Endodermal cell (in vitro differentiated cells): ENCODE measurements at regions not wholly inside any gene's neighbourhood (a gene's known extent, or its start where the extent isn't known, plus 50 kb on each side); places are given as distances from the start of the nearest gene placed in this dataset.

Experiments used
- DNase-seq: peaks from one replicate; pipeline ENCODE4 v3.0.0-alpha.2; 2017
- H3K27ac ChIP-seq: 2 replicates; pipeline ENCODE4 v1.5.1; 2013; ENCODE audit warnings: mild to moderate bottlenecking, low read depth, low read length, moderate library complexity
- H3K27me3 ChIP-seq: 2 replicates; pipeline ENCODE4 v1.6.1; 2013; ENCODE audit warnings: mild to moderate bottlenecking, low read length, moderate library complexity; ENCODE audit not compliant: insufficient read depth, control insufficient read depth, poor library complexity, severe bottlenecking
- H3K36me3 ChIP-seq: 2 replicates; pipeline ENCODE4 v1.7.0; 2013; ENCODE audit warnings: mild to moderate bottlenecking, low read length, moderate library complexity; ENCODE audit not compliant: control insufficient read depth, insufficient read depth
- H3K4me1 ChIP-seq: one replicate; pipeline ENCODE4 v1.7.0; 2013; ENCODE audit warnings: low read length; ENCODE audit not compliant: control insufficient read depth, insufficient read depth
- H3K4me3 ChIP-seq: 2 replicates; pipeline ENCODE4 v1.5.1; 2013; ENCODE audit warnings: mild to moderate bottlenecking, low read length, moderate library complexity
- H3K9ac ChIP-seq: 2 replicates; pipeline ENCODE4 v1.6.1; 2013; ENCODE audit warnings: mild to moderate bottlenecking, low read length, moderate library complexity; ENCODE audit not compliant: poor library complexity, severe bottlenecking; ENCODE audit errors: extremely low read depth
- H3K9me3 ChIP-seq: 2 replicates; pipeline ENCODE4 v1.6.1; 2013; ENCODE audit warnings: mild to moderate bottlenecking, low read length, moderate library complexity; ENCODE audit not compliant: control insufficient read depth
- H3K27ac Mint-ChIP-seq: 2 replicates; pipeline ENCODE4 v1.8.0; 2020; ENCODE audit warnings: mixed read lengths
- H3K27me3 Mint-ChIP-seq: 2 replicates; pipeline ENCODE4 v1.8.0; 2021; ENCODE audit warnings: mild to moderate bottlenecking, mixed read lengths; ENCODE audit not compliant: insufficient read depth
- H3K36me3 Mint-ChIP-seq: 2 replicates; pipeline ENCODE4 v1.8.0; 2020; ENCODE audit warnings: low read depth, mixed read lengths
- H3K4me1 Mint-ChIP-seq: 2 replicates; pipeline ENCODE4 v1.8.0; 2020; ENCODE audit warnings: mixed read lengths
- H3K4me3 Mint-ChIP-seq: 2 replicates; pipeline ENCODE4 v1.8.0; 2020; ENCODE audit warnings: mild to moderate bottlenecking, moderate library complexity, mixed read lengths
- H3K9me3 Mint-ChIP-seq: 2 replicates; pipeline ENCODE4 v1.8.0; 2020; ENCODE audit warnings: mild to moderate bottlenecking, mixed read lengths
- WGBS, 2 experiments: methylation state at CpG; one replicate each; pipeline versions ENCODE4 v1.1.5 to v1.1.7; 2013; ENCODE audit warnings: missing lambda C conversion rate in 2 of 2, mixed read lengths in 1 of 2; ENCODE audit not compliant: insufficient coverage in 1 of 2, insufficient read length in 1 of 2; 5-methylcytosine and 5-hydroxymethylcytosine counted together
- TF ChIP-seq, protein P1 (sequence below): fragments of 200-600 bp; sonication (generic); conservative IDR thresholded peaks from 2 replicates; pipeline ENCODE4 v1.5.0; 2021; ENCODE audit warnings: antibody characterized with exemption, mild to moderate bottlenecking

DNA sequence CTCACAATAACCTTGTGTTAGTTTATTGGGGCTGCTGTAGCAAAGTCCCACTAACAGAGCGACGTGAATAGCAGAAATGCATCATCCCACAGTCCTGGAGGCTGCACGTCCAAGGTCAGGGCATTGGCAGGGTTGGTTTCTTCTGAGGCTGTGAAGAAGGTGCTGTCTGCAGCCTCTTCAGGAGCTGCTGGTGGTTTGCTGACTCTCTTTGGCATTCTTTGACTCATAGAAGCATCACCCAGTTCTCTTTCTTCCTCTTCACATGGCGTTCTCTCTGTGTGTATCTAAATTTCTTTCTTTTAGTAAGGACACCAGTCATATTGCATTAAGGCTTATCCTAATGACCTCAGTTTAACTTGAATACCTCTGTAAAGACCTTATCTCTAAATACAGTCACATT lies 428.4 kb upstream of the KLF6 start:
- Histone ChIP-seq H3K4me3 (no peak overlapping the region), H3K27me3 (no peaks in the 10 kb centered on the region), H3K36me3 (no peaks in the 10 kb centered on the region), H3K9me3 (no peaks in the 10 kb centered on the region), H3K27ac (no peak overlapping the region), H3K4me1 (no peaks in the 10 kb centered on the region), H3K9ac (no peak overlapping the region)
- Mint-ChIP-seq H3K9me3 (no peaks in the 10 kb centered on the region), H3K4me1 (peaks cover 8% of the 10 kb centered on the region), H3K4me3 (no peak overlapping the region), H3K36me3 (no peaks in the 10 kb centered on the region), H3K27ac (no peak overlapping the region), H3K27me3 (no peaks in the 10 kb centered on the region)
- 94 to 100% methylated on average over 3 to 4 of the region's 4 CpGs for WGBS, 2 experiments
- DNase-seq, result no peak
- TF ChIP-seq, protein P1, sequence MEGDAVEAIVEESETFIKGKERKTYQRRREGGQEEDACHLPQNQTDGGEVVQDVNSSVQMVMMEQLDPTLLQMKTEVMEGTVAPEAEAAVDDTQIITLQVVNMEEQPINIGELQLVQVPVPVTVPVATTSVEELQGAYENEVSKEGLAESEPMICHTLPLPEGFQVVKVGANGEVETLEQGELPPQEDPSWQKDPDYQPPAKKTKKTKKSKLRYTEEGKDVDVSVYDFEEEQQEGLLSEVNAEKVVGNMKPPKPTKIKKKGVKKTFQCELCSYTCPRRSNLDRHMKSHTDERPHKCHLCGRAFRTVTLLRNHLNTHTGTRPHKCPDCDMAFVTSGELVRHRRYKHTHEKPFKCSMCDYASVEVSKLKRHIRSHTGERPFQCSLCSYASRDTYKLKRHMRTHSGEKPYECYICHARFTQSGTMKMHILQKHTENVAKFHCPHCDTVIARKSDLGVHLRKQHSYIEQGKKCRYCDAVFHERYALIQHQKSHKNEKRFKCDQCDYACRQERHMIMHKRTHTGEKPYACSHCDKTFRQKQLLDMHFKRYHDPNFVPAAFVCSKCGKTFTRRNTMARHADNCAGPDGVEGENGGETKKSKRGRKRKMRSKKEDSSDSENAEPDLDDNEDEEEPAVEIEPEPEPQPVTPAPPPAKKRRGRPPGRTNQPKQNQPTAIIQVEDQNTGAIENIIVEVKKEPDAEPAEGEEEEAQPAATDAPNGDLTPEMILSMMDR, result no peak

DNA sequence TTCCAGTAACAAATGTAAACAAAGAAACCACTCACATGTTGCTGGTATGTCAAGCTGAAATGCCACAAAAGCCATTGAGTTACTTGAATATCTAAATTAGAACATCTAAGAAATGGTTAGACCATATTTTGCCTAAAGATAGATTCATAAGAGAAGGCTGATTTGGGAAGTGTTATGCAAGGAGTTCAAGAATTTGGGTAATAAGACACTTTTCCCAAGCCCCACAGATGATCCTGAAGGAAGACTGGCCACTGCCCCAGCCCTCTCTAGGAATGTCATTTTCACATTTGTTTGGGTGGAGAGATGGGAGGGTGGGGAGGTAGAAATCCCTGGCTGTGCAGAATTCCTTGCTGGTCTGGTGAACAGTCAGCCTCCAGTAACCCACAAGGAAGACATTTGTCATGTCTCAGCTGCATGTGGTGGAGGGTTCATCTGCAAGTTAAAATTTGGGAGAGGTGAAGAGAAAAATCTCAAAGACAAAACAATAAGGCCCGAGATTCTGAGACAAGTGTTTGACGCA lies 427.2 kb upstream of the KLF6 start:
- H3K27ac Mint-ChIP-seq, result no peak overlapping the region
- DNase-seq, result no peak
- no peaks in the 10 kb centered on the region for H3K27me3 ChIP-seq
- H3K4me3 Mint-ChIP-seq, result no peak overlapping the region
- H3K9ac ChIP-seq, result no peak overlapping the region
- H3K4me3 ChIP-seq, result no peak overlapping the region
- H3K9me3 ChIP-seq, result no peaks in the 10 kb centered on the region
- no peaks in the 10 kb centered on the region for H3K4me1 ChIP-seq
- TF ChIP-seq, protein P1, result no peak
- H3K27me3 Mint-ChIP-seq, result no peaks in the 10 kb centered on the region
- peaks cover 1% of the 10 kb centered on the region for H3K4me1 Mint-ChIP-seq
- WGBS, 2 experiments, result 82% methylated on average over 2 of the region's 2 CpGs; no CpG with 5 or more reads in 1 of the 2 experiments
- H3K36me3 Mint-ChIP-seq, result no peaks in the 10 kb centered on the region
- no peaks in the 10 kb centered on the region for H3K9me3 Mint-ChIP-seq
- H3K27ac ChIP-seq, result no peak overlapping the region
- no peaks in the 10 kb centered on the region for H3K36me3 ChIP-seq

DNA sequence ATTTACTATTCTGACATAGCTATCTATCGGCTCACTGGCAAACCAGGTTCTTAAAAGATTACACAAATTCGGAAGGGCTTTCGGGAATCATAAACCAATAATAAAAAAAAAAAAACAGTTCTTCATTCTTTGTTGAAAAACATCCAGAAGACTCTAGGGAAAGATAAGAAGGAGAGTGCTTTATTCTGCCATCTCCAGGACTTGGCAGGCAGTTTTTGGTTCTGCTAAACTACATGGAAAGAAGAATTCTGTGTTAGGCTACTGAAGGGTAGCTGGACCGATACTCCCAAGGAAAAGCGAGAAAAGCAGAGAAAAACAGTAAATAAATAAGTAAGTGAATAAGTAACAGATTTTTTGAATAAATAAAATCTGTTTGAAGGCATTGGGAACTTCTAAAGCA lies 423.5 kb upstream of the KLF6 start:
- TF ChIP-seq, protein P1, result no peak
- Mint-ChIP-seq H3K4me3 (no peak overlapping the region), H3K9me3 (no peaks in the 10 kb centered on the region), H3K4me1 (peaks cover 2% of the 10 kb centered on the region), H3K27ac (no peak overlapping the region), H3K36me3 (no peaks in the 10 kb centered on the region), H3K27me3 (peaks cover 2% of the 10 kb centered on the region)
- DNase-seq, result no peak
- Histone ChIP-seq H3K27ac (no peak overlapping the region), H3K27me3 (no peaks in the 10 kb centered on the region), H3K9me3 (no peaks in the 10 kb centered on the region), H3K4me1 (no peaks in the 10 kb centered on the region), H3K36me3 (no peaks in the 10 kb centered on the region), H3K9ac (no peak overlapping the region), H3K4me3 (no peak overlapping the region)
- WGBS, 2 experiments, result 90 to 91% methylated on average over 3 to 5 of the region's 5 CpGs
